CD14-positive monocyte (primary cell): ENCODE measurements at regions not wholly inside any gene's neighbourhood (a gene's known extent, or its start where the extent isn't known, plus 50 kb on each side); places are given as distances from the start of the nearest gene placed in this dataset.

ENCODE experiments used
- DNase-seq, 3 donors: peaks; one replicate each; pipeline ENCODE4 v3.0.0-alpha.2; 2011 to 2022
- H2AFZ ChIP-seq: 2 replicates; pipeline ENCODE4 v1.6.0; 2012; ENCODE audit warnings: mild to moderate bottlenecking, low read depth, low read length, inconsistent platforms; ENCODE audit not compliant: insufficient read depth, poor library complexity, severe bottlenecking
- H3K27ac ChIP-seq, 2 donors: 1 replicate in 1 of 2; 2 replicates in 1 of 2; pipeline ENCODE4 v1.5.1; 2012 to 2013; ENCODE audit warnings: low read length in 2 of 2, control low read depth in 1 of 2, inconsistent platforms in 1 of 2, low read depth in 1 of 2, mild to moderate bottlenecking in 1 of 2
- H3K27me3 ChIP-seq, 2 donors: one replicate each; pipeline versions ENCODE4 v1.6.0 to v1.6.1; 2011 to 2013; ENCODE audit warnings: low read length in 2 of 2; ENCODE audit not compliant: control insufficient read depth in 2 of 2, insufficient read depth in 2 of 2
- H3K36me3 ChIP-seq, 2 donors: replicated peaks in 1 of 2; 1 replicate in 1 of 2; 2 replicates in 1 of 2; pipeline versions ENCODE4 v1.5.1 to v1.6.1; 2012 to 2013; ENCODE audit warnings: low read length in 2 of 2, control low read depth in 1 of 2, inconsistent platforms in 1 of 2, mild to moderate bottlenecking in 1 of 2; ENCODE audit not compliant: insufficient read depth in 2 of 2, control insufficient read depth in 1 of 2
- H3K4me1 ChIP-seq, 2 donors: 1 replicate in 1 of 2; 2 replicates in 1 of 2; pipeline versions ENCODE4 v1.5.1 to v1.6.1; 2012 to 2013; ENCODE audit warnings: low read length in 2 of 2, control low read depth in 1 of 2, inconsistent platforms in 1 of 2, mild to moderate bottlenecking in 1 of 2, moderate library complexity in 1 of 2; ENCODE audit not compliant: insufficient read depth in 2 of 2, control insufficient read depth in 1 of 2
- H3K4me2 ChIP-seq: replicated peaks from 2 replicates; pipeline ENCODE3; 2012; ENCODE audit warnings: low read length, moderate library complexity, mild to moderate bottlenecking; ENCODE audit not compliant: poor library complexity, severe bottlenecking; ENCODE audit errors: extremely low read depth
- H3K4me3 ChIP-seq, 3 experiments: fragments of 200-600 bp in 1 of 3; sonication (generic) in 1 of 3; replicated peaks in 1 of 3; 1 replicate in 2 of 3; 2 replicates in 1 of 3; pipeline ENCODE4 v1.5.1; 2011 to 2013; ENCODE audit warnings: low read length in 3 of 3, mild to moderate bottlenecking in 3 of 3, control low read depth in 2 of 3, low read depth in 2 of 3, inconsistent platforms in 1 of 3, moderate library complexity in 1 of 3
- H3K79me2 ChIP-seq: 2 replicates; pipeline ENCODE4 v1.6.0; 2012; ENCODE audit warnings: mild to moderate bottlenecking, control low read depth, inconsistent platforms, low read length, moderate library complexity; ENCODE audit not compliant: insufficient read depth
- H3K9ac ChIP-seq: 2 replicates; pipeline ENCODE4 v1.6.0; 2017; ENCODE audit warnings: low read length, mild to moderate bottlenecking; ENCODE audit not compliant: insufficient read depth, poor library complexity, severe bottlenecking
- H3K9me3 ChIP-seq, 2 donors: replicated peaks in 1 of 2; 1 replicate in 1 of 2; 2 replicates in 1 of 2; pipeline versions ENCODE4 v1.5.1 to v1.6.1; 2012 to 2013; ENCODE audit warnings: low read length in 2 of 2, control low read depth in 1 of 2; ENCODE audit not compliant: control insufficient read depth in 1 of 2, insufficient read depth in 1 of 2
- H4K20me1 ChIP-seq: 2 replicates; pipeline ENCODE4 v1.6.0; 2012; ENCODE audit warnings: mild to moderate bottlenecking, low read length, control low read depth, moderate library complexity; ENCODE audit not compliant: insufficient read depth
- H3K27ac Mint-ChIP-seq, 7 donors: one replicate each; pipeline ENCODE4 v1.8.0; 2020; ENCODE audit warnings: mild to moderate bottlenecking in 7 of 7, mixed read lengths in 7 of 7, moderate library complexity in 6 of 7, inconsistent platforms in 2 of 7
- H3K27me3 Mint-ChIP-seq, 3 donors: one replicate each; pipeline ENCODE4 v1.8.0; 2021 to 2022; ENCODE audit warnings: low read depth in 3 of 3, mild to moderate bottlenecking in 3 of 3, mixed read lengths in 3 of 3, moderate library complexity in 3 of 3, inconsistent platforms in 1 of 3
- H3K36me3 Mint-ChIP-seq, 2 donors: one replicate each; pipeline ENCODE4 v1.8.0; 2020; ENCODE audit warnings: mixed read lengths in 2 of 2, inconsistent platforms in 1 of 2, mild to moderate bottlenecking in 1 of 2
- H3K4me1 Mint-ChIP-seq: one replicate; pipeline ENCODE4 v1.8.0; 2020; ENCODE audit warnings: mild to moderate bottlenecking, mixed read lengths
- H3K4me3 Mint-ChIP-seq, 2 donors: one replicate each; pipeline ENCODE4 v1.8.0; 2020; ENCODE audit warnings: mild to moderate bottlenecking in 2 of 2, mixed read lengths in 2 of 2, moderate library complexity in 1 of 2
- H3K9me3 Mint-ChIP-seq, 7 donors: one replicate each; pipeline ENCODE4 v1.8.0; 2020 to 2022; ENCODE audit warnings: mixed read lengths in 7 of 7, mild to moderate bottlenecking in 6 of 7, moderate library complexity in 6 of 7, inconsistent platforms in 2 of 7
- CTCF ChIP-seq: fragments of 200-600 bp; IDR thresholded peaks from one replicate; pipeline ENCODE4 v1.8.0; 2022; ENCODE audit warnings: antibody characterized with exemption, mild to moderate bottlenecking
- whole genome bisulfite sequencing: methylation state at CpG from one replicate; pipeline ENCODE4 v1.1.5; 2013; ENCODE audit warnings: missing lambda C conversion rate; ENCODE audit not compliant: insufficient coverage; 5-methylcytosine and 5-hydroxymethylcytosine counted together
- intact Hi-C, 2 donors: fragments of 100-400 bp; cut with micrococcal nuclease; formaldehyde crosslinking; loops; one replicate each; pipeline versions ENCODE4 v1.15.0 to v1.15.1; 2023

GRCh38 chr10:8696746-8697145, 642.3 kb downstream of the GATA3 start:
- Histone ChIP-seq H3K4me2 (no peak overlapping the region), H3K27ac (no peak overlapping the region), H3K4me1 (no peaks in the 10 kb centered on the region), H4K20me1 (no peaks in the 10 kb centered on the region), H3K27me3 (no peaks in the 10 kb centered on the region), H3K4me3 (no peak overlapping the region), H3K9me3 (peaks cover 0 to 8% of the 10 kb centered on the region in 2 donors), H3K9ac (no peak overlapping the region), H3K79me2 (no peaks in the 10 kb centered on the region), H3K36me3 (no peaks in the 10 kb centered on the region), H2AFZ (no peak overlapping the region)
- H3K36me3 Mint-ChIP-seq: no peaks in the 10 kb centered on the region
- peaks cover 5 to 19% (median 11%) of the 10 kb centered on the region in 7 donors for H3K9me3 Mint-ChIP-seq
- no peak for DNase-seq
- H3K27ac Mint-ChIP-seq: no peak overlapping the region
- intact Hi-C loops: no loop called here
- H3K27me3 Mint-ChIP-seq: no peaks in the 10 kb centered on the region
- TF ChIP-seq CTCF: no peak
- 85% methylated on average over 4 of the region's 6 CpGs for WGBS
- H3K4me3 Mint-ChIP-seq: no peak overlapping the region
- no peaks in the 10 kb centered on the region for H3K4me1 Mint-ChIP-seq

- Histone ChIP-seq H3K27me3 (no peaks in the 10 kb centered on the region), H2AFZ (no peak overlapping the region), H3K36me3 (no peaks in the 10 kb centered on the region), H4K20me1 (no peaks in the 10 kb centered on the region), H3K4me1 (no peaks in the 10 kb centered on the region), H3K79me2 (no peaks in the 10 kb centered on the region), H3K4me3 (no peak overlapping the region), H3K27ac (no peak overlapping the region), H3K9me3 (peaks cover 0 to 4% of the 10 kb centered on the region in 2 donors), H3K4me2 (no peak overlapping the region), H3K9ac (no peak overlapping the region)
- Mint-ChIP-seq H3K27ac (no peak overlapping the region), H3K9me3 (peaks cover 5 to 19% (median 7%) of the 10 kb centered on the region in 7 donors), H3K27me3 (no peaks in the 10 kb centered on the region), H3K4me1 (no peaks in the 10 kb centered on the region), H3K4me3 (no peak overlapping the region), H3K36me3 (no peaks in the 10 kb centered on the region)
- TF ChIP-seq CTCF: no peak
- DNase-seq: no peak
- intact Hi-C loops: no loop called here
These were observed 646.2 kb downstream of the GATA3 start for GRCh38 chr10:8700689-8701088.
